ENCODE measurements at regions not wholly inside any gene's neighbourhood (a gene's known extent, or its start where the extent isn't known, plus 50 kb on each side); places are given as distances from the start of the nearest gene placed in this dataset.

- TF ChIP-seq CHD1 (IDR thresholded peaks at IDR 0.05; ENCODE audit: low read depth, low read length) (no peak), NRF1 (conservative IDR thresholded peaks at IDR 0.05; ENCODE audit: low read depth, low read length) (no peak), RFX5 (IDR thresholded peaks at IDR 0.05; ENCODE audit: low read depth, low read length) (no peak), ZBTB4 (CRISPR knock-in tag; IDR thresholded peaks at IDR 0.05) (no peak)
- RAD21 ChIA-PET (ENCODE audit: unreplicated experiment): no interaction called here
- CTCF ChIA-PET: interaction anchor here (1.5 kb wide), 1 partner anchor 114 kb away, joined by 5 read pairs; no protein-coding TSS in a partner anchor
- BruUV-seq (replicated peaks): no TSS peak
- DNase-seq (ENCODE audit: low read depth, low spot score) (no peak), ATAC-seq (no peak), FAIRE-seq (no peak)
- SMC1A ChIA-PET (ENCODE audit: uncharacterized antibody, unreplicated experiment): interaction anchor here (0.7 to 2.2 kb wide), 7 partner anchors 12 to 374 kb away, joined by 3 to 8 read pairs (median 3); no protein-coding TSS in a partner anchor
- H3K27ac ChIP-seq (ENCODE audit: control insufficient read depth, insufficient read depth): no peak overlapping the region
- H3K27me3 ChIP-seq (replicated peaks in 1 of 2; ENCODE audit: control insufficient read depth in 2 of 2, insufficient read depth in 2 of 2, low read length in 1 of 2): no peaks in the 10 kb centered on the region
- POLR2A ChIA-PET: no interaction called here
- in situ Hi-C loops (cut with MboI): no loop called here
- no peaks in the 10 kb centered on the region for H4K20me1 ChIP-seq (ENCODE audit: control insufficient read depth, insufficient read depth)
- H3K79me2 ChIP-seq (ENCODE audit: control insufficient read depth, insufficient read depth, low read length): no peaks in the 10 kb centered on the region
- no peak overlapping the region for H2AFZ ChIP-seq (ENCODE audit: control insufficient read depth, low read depth, low read length)
- WGBS (ENCODE audit: insufficient coverage, insufficient replicate concordance, low lambda C conversion rate, missing lambda C conversion rate): 50% methylated on average over 10 of the region's 10 CpGs
- H3K4me2 ChIP-seq (ENCODE audit: control insufficient read depth, insufficient read depth): no peak overlapping the region
- no peak overlapping the region for H3K4me3 ChIP-seq
- no peaks in the 10 kb centered on the region for H3K4me1 ChIP-seq (ENCODE audit: control insufficient read depth, insufficient read depth, low read length)
- intact Hi-C loops (cut with micrococcal nuclease; ENCODE audit: unreplicated experiment): no loop called here
- no peaks in the 10 kb centered on the region for H3K36me3 ChIP-seq (ENCODE audit: control insufficient read depth in 2 of 2, insufficient read depth in 2 of 2, low read length in 1 of 2)
- H3K9me3 ChIP-seq (replicated peaks; ENCODE audit: control insufficient read depth, insufficient read depth, low read length): no peaks in the 10 kb centered on the region
- no peak overlapping the region for H3K9ac ChIP-seq (ENCODE audit: control insufficient read depth, insufficient read depth, low read length)
Measured at GRCh38 chr14:58914279-58914855, 274.1 kb upstream of the DAAM1 start.

All from GM12878 (cell line).